ENCODE measurements at regions not wholly inside any gene's neighbourhood (a gene's known extent, or its start where the extent isn't known, plus 50 kb on each side); places are given as distances from the start of the nearest gene placed in this dataset.

GRCh38 chr9:81855538-81855937, 72.7 kb upstream of the SPATA31D4 start:
- no peak for TF ChIP-seq EZH2 (IDR thresholded peaks at IDR 0.05; ENCODE audit: borderline replicate concordance, low read depth, low read length, poor library complexity, severe bottlenecking)
- no peak for TF ChIP-seq CTCF (conservative IDR thresholded peaks at IDR 0.05; ENCODE audit: low read depth, low read length)
